ENCODE measurements at regions not wholly inside any gene's neighbourhood (a gene's known extent, or its start where the extent isn't known, plus 50 kb on each side); places are given as distances from the start of the nearest gene placed in this dataset.

GRCh38 chr15:46120713-46121112 lies 485.9 kb downstream of the SQOR start:
- no peak for DNase-seq

DNA sequence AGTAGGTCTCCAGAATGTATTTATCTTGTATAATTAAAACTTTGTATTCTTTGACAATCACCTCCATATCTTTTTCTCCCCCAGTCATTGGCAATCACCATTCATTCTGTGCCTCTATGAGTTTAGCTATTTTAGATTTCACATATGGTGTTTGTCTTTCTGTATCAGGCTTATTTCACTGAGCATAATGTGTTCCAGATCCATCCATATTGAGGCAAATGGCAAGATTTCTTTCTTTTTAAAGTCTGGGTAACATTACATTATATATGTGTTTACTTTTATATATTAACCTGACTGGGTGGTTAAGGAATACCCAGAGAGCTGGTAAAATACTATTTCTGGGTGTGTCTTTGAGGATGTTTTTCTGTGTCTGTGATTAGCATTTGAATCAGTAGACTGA lies 486.6 kb downstream of the SQOR start:
- no peak for DNase-seq

GRCh38 chr15:46126581-46126980 lies 491.8 kb downstream of the SQOR start:
- DNase-seq, result peak; percentile 35

GRCh38 chr15:46127361-46127874 lies 492.6 kb downstream of the SQOR start:
- peak; percentile 89 for DNase-seq

DNA sequence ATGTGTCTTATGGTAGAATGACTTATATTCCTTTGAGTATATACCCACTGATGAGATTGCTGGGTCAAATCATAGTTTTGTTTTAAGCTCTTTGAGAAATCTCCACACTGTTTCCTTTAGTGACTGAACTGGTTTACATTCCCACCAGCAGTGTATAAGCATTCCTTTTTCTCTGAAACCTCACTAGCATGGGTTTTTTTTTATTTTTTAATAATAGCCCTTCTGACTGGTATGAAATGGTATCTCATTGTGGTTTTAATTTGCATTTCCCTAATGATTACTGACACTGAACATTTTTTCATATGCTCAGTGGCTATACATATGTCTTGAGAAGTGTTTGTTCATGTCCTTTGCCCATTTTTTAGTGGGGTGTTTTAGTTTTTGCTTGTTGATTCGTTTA lies 494.3 kb downstream of the SQOR start:
- DNase-seq, result peak; percentile 59

- no peak for DNase-seq
Measured at GRCh38 chr15:46131876-46132275, 497.0 kb downstream of the SQOR start.

- DNase-seq, result no peak
Measured at GRCh38 chr15:46137443-46137842, 502.6 kb downstream of the SQOR start.

DNA sequence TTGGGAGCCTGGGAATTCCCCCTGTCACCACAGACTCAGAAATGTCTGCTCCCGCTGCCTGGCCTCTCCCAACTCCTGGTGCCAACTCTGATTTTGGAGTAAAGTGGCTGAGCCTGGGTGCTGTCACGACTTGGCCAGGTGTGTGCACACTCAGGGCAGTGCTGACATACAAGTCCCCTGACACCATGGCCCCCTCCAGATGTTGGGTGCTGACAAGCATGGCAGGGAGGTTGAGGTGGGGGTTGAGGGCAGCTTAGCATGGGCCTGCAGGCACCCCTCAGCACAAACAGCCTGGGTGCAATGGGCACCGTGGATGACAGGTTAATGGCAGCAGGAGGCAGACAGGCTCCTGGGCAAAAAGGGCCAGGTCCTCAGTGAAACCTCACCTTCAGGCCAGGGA lies 511.2 kb downstream of the SQOR start:
- DNase-seq, result no peak

DNA sequence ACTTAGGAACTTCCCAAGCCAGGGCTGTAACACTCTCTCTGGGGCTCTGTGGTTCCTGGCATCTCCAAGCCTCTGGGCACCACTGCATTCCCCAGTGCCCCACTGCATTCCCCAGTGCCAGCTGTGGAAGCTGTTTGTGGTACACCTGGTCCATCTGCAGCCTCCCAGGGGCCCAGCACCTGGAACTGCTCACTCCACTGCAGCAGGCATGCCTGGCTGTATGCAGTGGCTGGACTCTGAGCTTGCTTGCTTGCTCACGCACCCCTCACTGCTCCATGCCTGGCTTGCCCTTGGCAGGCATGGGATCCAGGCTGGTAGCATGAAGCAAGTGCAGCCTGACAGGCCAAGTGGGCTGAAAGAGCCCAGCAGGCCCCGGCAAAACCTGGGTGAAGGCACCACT lies 512.1 kb downstream of the SQOR start:
- DNase-seq, result no peak

- DNase-seq, result no peak
Measured at GRCh38 chr15:46151786-46152185, 517.0 kb downstream of the SQOR start.

DNA sequence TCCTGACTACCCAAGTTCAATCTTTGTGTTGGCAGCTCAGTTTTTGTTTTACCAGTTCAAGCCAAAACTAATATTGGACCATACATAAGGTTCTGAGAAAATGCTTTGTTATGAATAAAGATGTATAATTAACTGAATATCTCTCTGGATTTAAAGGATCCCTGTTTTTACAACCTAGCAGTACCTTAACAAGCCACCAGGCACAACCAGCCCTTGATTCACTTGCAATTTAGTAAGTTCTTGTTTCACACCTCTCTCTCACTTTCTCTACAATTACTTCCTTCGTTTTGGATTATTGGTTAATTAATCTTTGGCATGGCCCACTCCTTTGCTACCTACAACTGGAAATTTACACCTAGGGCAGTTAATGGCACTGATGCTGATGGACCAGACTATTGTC lies 531.9 kb downstream of the SQOR start:
- DNase-seq, result no peak

DNA sequence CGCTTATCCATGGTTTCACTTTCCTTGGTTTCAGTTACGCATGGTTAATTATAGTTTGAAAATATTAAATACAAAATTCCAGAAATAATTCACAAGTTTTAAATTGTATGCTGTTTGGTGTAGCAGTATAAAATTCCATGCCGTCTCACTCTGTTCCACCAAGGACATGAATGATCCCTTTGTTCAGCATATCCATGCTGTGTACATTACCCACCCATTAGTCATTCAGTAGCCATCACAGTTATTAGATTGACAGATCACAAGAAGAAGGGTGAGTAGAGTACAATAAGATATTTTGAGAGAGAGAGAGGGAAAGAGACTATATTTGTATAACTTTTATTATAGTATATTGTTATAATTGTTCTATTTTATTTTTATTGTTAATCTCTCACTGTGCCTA lies 535.5 kb downstream of the SQOR start:
- no peak for DNase-seq

GRCh38 chr15:46174122-46174521 lies 539.3 kb downstream of the SQOR start:
- no peak for DNase-seq

DNA sequence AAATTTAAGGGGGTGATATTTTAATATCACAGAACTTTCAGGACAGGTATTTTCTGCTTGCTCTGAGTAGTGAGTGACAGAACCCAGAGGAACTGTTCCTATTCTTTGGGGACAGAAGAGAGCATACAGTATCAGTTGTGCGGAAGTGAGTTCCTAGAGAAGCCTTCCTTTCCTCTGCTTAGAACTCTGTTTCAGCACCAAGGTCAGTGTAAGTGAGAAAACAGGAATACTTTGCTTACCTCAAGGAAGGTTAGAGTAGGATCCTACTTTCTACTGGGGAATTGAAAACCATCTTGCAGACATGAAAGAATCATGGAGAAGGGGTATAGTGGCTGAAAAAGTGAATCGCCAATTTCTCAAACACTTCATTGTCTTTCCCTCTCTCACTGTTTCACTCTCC lies 542.4 kb downstream of the SQOR start:
- DNase-seq, result no peak

- DNase-seq, result no peak
Measured at GRCh38 chr15:46178138-46178537, 543.3 kb downstream of the SQOR start.

DNA sequence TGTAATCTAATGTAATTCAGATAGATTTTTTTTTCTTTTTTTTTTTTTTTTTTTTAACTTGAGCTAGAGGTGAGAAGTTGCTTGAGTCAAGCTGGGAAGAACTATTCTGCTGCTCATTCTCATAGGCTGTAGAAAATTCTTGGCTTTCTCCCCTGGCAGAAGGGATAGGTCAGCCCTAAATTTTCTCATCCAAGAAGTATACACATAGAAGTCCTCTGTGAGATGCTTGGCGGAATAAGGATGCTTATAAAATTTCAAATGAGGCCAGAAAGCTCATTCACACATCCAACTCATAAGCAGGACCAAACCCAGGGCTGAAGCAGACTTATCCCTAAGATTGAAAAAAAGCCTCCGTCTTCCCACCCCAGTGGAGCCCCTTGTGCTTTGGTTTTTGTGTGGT lies 572.5 kb downstream of the SQOR start:
- no peak for DNase-seq

DNA sequence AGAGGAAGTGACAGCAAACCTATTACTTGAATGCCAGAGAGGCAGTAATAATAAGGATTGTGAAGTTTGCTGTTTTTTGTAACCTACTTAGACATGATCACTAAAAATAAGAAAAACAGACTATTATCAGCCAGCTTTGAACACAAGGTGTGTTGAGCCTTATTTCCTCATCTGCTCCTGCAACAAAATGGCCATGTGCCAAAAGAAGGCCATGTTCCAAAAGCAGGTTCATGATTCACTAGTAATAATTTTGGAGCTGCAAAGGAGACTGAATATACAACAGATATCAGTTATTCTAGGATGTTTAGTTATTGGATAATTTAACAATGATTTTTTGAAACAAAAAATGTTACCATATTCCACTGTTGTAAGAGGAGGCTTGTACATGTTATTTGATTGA lies 578.7 kb downstream of the SQOR start:
- DNase-seq, result no peak

DNA sequence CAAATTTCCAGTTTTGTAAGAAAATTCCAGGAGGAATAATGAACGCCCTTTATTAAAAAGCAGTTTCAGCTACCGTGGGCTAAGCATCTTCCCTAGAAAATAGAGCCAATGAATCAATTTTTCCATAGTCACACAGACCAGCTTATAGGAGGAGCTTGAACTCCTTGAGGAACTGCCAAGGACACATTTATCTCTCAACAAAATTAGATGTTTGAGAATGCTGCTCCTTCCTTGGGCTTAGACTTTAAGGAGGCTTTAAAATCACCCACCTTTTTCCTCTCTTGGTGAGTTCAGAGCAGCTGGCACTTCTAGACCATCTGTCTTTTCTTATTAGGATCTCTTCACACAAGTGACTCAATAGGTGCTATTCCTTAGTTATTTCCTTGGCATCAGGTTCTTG lies 588.0 kb downstream of the SQOR start:
- DNase-seq, result no peak

GRCh38 chr15:46229263-46229662 lies 594.4 kb downstream of the SQOR start:
- DNase-seq, result no peak

DNA sequence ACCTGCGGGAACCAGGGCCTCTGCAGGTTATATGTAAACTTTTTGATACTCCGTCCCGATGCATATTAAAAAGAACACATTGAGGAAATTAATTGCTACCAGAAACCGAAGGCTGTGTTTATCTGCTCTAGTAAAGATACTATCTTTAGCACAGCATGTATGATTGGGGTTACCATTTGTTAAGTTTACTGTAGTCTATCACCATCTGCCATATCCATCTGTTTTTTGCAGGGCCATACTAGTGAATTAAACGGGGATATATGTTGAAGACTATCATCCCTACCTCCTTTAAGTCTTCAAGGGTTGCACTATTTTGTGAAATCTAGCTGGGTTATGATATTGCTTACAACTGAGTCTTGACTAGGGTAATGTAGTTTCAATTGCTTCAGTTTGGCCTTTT lies 597.0 kb downstream of the SQOR start:
- DNase-seq, result no peak

- no peak for DNase-seq
Measured at GRCh38 chr15:46232471-46232870, 597.6 kb downstream of the SQOR start.

DNA sequence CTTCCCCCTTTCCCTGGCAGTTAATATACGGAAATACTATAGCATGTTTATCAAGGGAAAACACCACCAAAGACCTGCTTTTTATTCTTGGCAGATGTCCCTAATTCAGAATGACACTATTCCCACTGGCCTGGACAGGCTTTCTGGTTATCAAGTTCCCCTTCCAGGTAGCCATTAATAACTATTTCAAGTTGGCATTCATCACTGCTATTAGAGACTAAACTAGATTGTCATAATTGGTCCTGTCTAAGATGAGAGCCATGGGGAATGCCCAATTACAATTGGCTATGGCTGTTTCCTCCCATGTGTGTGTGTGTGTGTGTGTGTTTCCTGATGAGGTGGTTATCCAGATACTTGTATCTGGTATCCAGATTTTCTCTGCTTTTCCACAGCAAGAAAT lies 608.1 kb downstream of the SQOR start:
- no peak for DNase-seq

- DNase-seq, result no peak
Measured at GRCh38 chr15:46251903-46252302, 617.1 kb downstream of the SQOR start.

GRCh38 chr15:46258056-46258455 lies 623.2 kb downstream of the SQOR start:
- no peak for DNase-seq

DNA sequence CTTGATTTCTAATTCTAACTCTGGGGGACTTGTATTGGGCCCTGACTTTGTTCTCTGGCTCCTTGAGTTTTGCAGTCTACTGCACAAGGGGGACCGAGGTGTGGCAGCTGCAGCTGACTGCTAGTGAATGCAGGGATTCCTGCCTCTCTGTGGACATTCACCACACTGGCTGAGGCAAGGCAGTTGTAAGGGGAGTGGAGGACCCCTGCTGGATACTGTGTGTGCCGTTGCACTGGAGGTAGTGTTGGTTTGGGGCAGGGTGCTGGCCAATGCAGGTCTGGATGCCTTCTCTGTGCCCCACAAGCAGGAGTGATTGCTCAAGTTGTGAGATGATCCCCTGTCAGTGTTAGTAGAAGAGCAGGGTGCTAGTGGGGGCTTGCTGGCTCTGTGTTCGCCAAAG lies 626.1 kb downstream of the SQOR start:
- no peak for DNase-seq
